Caki2 (cell line): ENCODE measurements at regions not wholly inside any gene's neighbourhood (a gene's known extent, or its start where the extent isn't known, plus 50 kb on each side); places are given as distances from the start of the nearest gene placed in this dataset.
"Not testable (repeated sequence)": the region's sequence is repeated elsewhere in the genome, so short reads cannot be mapped to it uniquely, and the experiment has no call there.

Experiments used
- DNase-seq: peaks from one replicate; pipeline ENCODE4 v3.0.0-alpha.2; 2015; ENCODE audit warnings: low read depth
- in situ Hi-C: cut with HindIII; loops from 2 replicates; pipeline ENCODE4 v1.10.0; 2016; ENCODE audit warnings: low sequenced_read_pairs, low pct_unique_long_range_greater_than_20kb, mixed read lengths

DNA sequence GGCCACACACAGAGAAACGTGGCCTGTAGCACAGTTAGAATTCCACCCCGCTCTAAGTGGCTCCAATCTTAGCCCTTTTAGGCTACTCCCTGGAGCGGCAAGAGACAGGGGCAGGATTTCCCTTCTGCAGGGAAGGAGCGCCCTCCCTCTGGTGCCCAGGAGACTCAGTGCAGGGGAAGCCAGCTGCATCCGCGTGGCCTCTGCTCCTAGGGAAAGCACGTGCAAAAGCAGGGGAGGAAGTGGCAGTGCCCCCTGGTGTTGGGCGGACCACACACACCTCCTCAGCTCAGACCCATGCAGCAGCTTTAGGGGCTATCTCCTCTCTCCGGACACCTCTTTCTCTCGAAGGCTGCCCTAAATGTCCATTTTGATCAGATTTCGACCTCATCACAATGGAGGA is 50.0 kb downstream of the SPRING1 start:
- DNase-seq: peak; percentile 26
- in situ Hi-C loops: no loop called here

GRCh38 chr12:116684891-116685290 is 53.0 kb downstream of the SPRING1 start:
- in situ Hi-C loops: no loop called here
- no peak for DNase-seq

- no peak for DNase-seq
- in situ Hi-C loops: no loop called here
Observed at GRCh38 chr12:116677202-116677661, 60.6 kb downstream of the SPRING1 start.

- in situ Hi-C loops: no loop called here
- no peak for DNase-seq
Observed at GRCh38 chr12:116675339-116676107, 62.3 kb downstream of the SPRING1 start.

GRCh38 chr12:116674643-116675183 is 63.2 kb downstream of the SPRING1 start:
- DNase-seq: no peak
- in situ Hi-C loops: no loop called here

DNA sequence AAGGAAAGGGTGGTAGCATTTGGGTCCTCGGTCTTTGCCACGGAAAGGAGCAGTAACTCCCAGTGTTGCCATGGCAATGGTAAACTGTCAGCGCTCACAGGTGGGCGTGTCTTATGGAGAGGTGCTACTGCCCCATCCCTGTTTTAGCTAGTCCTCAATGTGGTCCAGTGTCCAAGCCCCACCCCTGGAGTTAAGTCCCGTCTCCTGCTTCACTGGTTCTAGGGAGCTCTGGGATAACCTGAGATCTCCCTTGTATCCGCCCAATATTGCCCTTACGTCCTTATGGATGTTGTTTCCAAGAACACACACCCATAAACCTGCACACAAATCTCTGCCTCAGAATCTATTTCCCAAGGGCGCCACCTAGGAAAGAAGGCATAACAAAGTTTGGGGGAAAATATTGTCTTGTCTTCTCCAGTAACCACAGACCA is 64.2 kb downstream of the SPRING1 start:
- DNase-seq: peak; percentile 11
- in situ Hi-C loops: no loop called here

GRCh38 chr12:116672842-116673516 is 64.9 kb downstream of the SPRING1 start:
- no peak for DNase-seq
- in situ Hi-C loops: no loop called here

DNA sequence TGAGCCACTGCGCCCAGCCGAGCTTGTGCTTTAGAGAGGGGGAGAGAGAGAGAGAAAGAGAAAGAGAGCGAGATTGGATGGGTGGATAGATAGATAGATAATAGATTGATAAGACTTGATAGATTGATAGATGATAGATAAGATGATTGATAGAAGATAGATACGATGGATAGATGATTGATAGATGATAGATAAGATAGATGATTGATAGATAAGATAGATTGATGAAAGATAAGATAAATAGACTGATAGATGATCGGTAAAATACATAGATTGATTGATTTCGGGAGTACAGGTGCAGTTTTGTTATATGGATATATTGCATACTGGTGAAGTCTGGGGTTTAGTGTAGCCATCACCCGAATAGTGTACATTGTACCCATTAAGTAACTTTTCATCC is 65.9 kb downstream of the SPRING1 start:
- in situ Hi-C loops: no loop called here
- no peak for DNase-seq

DNA sequence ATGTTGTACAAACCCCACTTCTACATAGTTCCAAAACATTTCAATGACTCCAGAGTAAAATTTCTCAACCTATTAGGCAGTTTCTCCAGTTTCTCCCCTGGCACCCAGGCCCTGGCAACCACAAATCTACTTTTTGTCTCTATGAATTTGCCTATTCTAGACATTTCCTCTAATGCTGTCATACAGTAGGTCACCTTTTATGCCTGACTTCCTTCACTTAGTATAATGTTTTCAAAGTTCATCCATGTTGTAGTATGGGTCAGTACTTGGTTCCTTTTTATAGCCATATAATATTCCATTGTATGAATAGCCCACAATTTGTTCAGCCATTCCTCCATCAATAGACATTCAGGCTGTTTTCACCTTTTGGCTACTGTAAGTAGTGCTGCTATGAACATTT is 67.0 kb downstream of the SPRING1 start:
- no peak for DNase-seq
- in situ Hi-C loops: no loop called here

GRCh38 chr12:116667752-116668151 is 70.1 kb downstream of the SPRING1 start:
- in situ Hi-C loops: no loop called here

DNA sequence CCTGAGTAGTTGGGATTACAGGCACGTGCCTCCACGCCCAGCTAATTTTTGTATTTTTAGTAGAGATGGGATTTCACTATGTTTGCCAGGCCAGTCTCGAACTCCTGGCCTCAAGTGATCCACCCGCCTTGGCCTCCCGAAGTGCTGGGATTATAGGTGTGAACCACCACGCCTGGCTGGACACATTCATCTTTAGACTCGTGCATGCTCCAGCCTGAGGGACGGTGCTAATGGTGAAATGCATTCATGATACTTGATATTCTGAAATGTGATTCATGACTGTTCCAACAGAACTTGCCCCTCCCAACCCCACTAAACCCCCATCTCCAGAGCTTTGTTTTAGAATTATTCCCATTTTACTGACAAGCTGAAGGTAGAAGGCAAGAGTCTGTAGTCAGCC is 71.0 kb downstream of the SPRING1 start:
- DNase-seq, in situ Hi-C loops: not testable (repeated sequence)

More at GRCh38 chr12:116667752-116668151, 70.1 kb downstream of the SPRING1 start:
- no peak for DNase-seq

GRCh38 chr12:116666305-116666673 is 71.6 kb downstream of the SPRING1 start:
- in situ Hi-C loops: no loop called here

DNA sequence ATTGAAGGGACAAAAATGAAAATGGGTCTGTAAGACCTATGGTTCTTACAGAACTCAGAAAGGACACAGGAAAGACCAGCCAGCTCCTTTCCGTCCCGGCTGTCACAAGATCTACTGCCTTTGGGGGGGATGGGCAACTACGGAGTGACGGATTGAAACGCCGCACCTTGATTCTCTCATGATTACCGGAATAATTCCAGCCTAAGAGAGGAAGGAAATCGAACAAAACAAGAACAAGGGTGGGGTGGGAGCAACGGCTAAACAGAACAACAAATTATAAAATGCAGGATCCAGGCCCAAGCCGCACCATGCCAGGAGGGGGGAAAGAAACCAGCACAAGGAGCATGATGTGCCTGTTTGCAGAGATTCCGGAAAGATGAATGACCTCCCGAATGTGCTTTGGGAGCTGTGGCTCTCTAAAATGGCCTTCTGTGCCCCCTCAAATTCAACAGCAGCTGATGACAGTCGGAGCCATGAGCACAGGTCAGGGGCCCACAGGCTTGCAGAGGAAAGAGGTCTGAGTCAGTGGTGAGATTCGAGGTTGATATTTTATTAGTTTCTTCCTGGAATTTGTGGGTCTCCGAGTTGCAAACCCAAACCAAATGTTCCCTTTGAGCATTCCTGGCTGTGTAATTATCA is 72.1 kb downstream of the SPRING1 start:
- no peak for DNase-seq
- in situ Hi-C loops: no loop called here

More at GRCh38 chr12:116666305-116666673, 71.6 kb downstream of the SPRING1 start:
- no peak for DNase-seq

DNA sequence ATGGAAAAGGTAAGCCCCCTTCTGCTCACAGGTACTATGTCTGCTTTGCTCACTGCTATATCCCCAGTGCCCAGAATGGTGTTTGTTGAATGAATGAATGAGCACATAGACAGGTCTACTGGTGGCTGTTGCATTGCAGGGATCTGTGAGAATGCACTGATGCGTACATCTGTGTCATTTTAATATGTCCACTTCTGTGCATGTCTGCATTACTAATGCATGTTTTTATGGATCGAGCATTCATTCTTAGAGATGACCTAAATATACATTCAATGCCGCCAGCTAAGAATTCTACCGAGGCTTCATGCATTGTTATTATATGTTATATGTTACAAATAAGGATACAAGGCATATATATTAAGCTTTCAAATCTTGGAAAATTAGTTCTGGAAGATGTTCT is 73.8 kb downstream of the SPRING1 start:
- DNase-seq: no peak
- in situ Hi-C loops: no loop called here

GRCh38 chr12:116662612-116663144 is 75.2 kb downstream of the SPRING1 start:
- in situ Hi-C loops: no loop called here

DNA sequence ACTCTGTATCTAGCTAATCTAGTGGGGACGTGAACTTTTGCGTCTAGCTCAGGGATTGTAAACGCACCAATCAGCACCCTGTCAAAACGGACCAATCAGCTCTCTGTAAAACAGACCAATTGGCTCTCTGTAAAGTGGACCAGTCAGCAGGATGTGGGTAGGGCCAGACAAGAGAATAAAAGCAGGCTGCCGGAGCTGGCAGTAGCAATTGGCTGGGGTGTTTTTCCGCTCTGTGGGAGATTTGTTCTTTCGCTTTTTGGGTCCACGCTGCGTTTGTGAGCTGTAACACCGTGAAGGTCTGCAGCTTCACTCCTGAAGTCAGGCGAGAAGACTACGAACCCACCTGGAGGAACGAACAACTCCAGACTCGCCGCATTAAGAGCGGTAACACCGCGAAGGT is 76.5 kb downstream of the SPRING1 start:
- no peak for DNase-seq
- in situ Hi-C loops: no loop called here

More at GRCh38 chr12:116662612-116663144, 75.2 kb downstream of the SPRING1 start:
- no peak for DNase-seq

GRCh38 chr12:116660740-116661139 is 77.1 kb downstream of the SPRING1 start:
- in situ Hi-C loops, DNase-seq: not testable (repeated sequence)

DNA sequence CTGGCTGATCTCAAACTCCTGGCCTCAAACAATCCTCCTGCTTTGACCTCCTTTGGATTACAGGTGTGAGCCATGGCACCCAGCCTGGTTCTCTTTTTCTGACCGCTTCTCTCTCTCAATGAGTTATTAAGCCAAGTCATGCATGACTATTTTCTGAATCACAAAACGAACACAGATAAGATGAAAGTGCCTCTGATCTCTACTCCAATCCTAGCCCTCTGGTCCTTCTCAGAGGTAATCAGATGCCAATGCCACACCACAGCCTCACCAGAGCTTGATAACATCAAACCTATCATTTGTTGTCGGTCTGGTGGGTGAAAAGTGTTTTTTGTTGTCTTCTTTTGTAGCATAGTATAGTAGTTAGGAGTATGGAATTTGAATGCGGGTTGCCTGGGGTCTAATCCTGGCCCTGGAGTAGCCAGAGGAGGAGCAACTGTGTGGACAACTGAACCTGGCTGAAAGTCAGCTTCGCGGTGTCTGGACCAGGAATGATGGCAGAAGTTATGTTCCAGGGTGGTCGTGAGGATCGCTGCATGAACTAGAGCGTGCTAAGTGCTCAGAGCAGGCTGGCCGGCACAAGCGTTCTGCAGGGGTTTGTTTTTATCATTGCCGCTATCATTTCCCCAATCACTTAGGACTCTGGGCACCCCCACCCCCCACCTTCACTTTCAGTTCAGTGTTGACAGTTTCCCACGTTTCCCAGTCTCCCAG is 77.9 kb downstream of the SPRING1 start:
- in situ Hi-C loops: no loop called here
- peak; percentile 56 for DNase-seq
